GM19035 (cell line): ENCODE measurements at regions not wholly inside any gene's neighbourhood (a gene's known extent, or its start where the extent isn't known, plus 50 kb on each side); places are given as distances from the start of the nearest gene placed in this dataset.

Experiments used
- ATAC-seq: cut with Tn5 transposase; IDR thresholded peaks from one replicate; pipeline ENCODE4 v1.9.1; 2021; ENCODE audit not compliant: unreplicated experiment

DNA sequence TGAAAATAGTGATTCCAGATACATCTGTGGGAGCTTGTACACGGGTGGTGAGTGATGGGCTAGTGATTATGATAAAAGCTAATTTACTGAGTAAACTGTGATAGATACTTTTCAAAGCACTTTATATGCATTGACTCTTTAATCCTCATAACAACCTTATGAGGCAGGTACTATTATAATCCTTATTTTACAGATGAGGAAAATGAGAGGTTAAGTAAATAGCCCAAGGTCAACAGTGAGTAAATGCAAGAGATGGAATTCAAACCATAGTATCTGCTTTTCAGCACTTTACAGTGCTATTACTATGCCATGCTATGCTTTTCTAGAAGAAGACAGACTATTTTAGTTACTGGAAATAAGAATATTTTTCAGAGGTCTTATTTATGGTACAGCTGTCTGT is 320.9 kb upstream of the CITED2 start:
- no peak for ATAC-seq

- no peak for ATAC-seq
Observed at GRCh38 chr6:139693735-139694134, 319.3 kb upstream of the CITED2 start.

DNA sequence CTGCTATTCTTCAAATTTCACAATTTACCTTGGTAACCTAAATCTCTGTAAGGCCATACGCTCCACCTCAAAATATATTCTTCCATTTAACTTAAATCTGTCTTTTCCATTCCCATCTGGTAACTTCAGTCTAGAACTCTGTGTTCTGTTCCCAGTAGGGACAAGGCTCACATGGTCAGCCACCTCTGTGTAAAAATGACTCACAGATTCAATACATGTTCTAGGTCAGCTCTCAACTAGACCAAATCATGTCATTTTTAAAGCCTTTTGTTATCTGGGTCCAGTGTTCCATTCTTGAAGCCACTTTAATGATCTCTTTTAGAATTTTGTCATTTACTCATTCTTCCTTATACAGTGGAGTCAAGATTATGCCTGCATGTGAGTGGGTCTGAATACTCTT is 315.6 kb upstream of the CITED2 start:
- ATAC-seq = no peak

DNA sequence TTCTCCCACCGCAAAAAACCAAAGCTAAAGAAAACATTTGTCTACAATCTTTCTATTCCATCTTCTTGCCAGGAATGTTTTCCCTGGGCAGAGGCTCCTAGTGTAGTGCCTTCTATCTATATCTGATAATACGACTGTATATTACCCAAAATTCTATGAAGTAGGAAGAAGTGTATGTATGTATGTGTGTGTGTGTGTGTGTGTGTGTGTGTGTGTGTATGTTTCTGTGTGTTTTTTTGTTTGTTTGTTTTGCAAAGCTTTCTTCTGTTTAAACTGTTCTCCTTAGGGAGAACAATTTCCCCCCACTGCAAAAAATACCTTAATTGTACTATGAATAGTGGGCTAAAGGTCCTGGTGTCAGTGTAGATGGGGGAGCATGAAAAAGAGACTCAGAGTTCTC is 312.6 kb upstream of the CITED2 start:
- no peak for ATAC-seq

DNA sequence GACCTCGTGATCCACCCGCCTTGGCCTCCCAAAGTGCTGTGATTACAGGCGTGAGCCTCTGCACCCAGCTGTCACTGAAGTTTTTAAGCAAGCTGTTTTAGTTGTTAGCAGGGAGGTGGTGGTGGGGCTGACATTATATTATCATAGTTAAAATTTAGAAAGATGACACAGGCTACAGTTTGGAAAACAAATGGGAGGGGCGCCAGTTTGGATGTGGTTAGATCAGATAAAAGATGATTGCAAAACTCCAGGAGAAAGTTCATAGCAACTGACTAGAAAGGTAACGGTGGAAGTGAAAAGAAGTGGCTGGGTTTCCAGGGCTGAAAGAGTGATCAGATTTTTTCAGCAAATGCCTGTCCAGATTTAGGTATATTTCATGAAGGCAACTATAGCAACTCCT is 311.9 kb upstream of the CITED2 start:
- no peak for ATAC-seq

- ATAC-seq = no peak
Observed at GRCh38 chr6:139685009-139685408, 310.6 kb upstream of the CITED2 start.

DNA sequence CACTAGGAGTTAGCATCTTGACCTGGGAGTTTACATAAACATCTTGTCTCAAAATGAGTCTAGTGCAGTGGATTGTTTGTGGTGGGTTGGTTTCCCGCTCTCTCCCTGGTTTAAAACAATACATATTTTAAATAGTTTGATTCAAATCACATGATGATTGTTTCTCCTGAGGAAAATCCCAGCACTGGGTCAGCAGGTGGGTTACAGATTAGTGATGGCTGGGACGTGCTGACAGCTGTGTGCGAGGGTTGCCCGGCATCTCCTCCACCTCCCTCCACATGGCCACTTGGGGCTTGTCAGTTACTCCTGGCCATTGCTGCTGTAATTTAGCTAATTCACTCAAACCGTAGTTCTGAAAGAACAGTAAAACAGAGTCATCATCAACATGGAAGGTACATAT is 306.4 kb upstream of the CITED2 start:
- no peak for ATAC-seq

GRCh38 chr6:139679516-139680179 is 305.2 kb upstream of the CITED2 start:
- ATAC-seq = no peak

- ATAC-seq = no peak
Observed at GRCh38 chr6:139676718-139677117, 302.3 kb upstream of the CITED2 start.

DNA sequence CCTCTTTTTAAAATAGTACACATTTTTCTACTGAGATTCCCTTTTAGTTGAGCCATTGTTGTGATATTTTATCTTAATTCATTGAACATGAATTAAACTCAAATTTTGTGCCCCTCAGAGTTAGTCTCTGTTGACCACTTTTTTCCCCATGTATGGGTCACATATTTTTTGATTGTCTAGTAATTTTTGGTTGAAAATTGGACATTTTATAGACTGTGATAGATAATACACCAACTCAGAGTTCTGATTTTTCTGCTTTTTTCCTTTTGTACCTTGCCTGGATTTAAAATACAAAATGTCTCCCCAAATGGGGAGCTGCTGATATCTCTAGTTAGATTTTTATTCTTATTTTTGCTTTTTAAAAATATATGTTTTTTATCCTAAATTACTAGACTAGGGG is 291.8 kb upstream of the CITED2 start:
- no peak for ATAC-seq

DNA sequence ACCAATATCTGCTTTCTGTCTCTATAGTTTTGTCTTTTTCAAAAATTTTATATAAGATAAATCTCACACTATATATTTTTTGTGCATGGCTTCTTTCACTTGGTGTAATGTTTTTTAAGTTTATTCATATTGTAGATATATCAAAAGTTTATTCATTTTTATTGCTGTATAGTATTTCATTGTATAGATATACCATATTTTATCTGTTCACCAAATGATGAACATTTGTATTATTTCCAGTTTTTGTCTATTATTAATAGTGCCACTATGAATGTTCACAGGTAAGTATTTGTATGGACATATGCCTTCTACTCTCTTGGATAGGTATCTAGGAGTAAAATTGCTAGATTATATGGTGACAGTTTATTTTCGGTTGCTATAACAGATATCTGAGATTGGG is 289.5 kb upstream of the CITED2 start:
- no peak for ATAC-seq

DNA sequence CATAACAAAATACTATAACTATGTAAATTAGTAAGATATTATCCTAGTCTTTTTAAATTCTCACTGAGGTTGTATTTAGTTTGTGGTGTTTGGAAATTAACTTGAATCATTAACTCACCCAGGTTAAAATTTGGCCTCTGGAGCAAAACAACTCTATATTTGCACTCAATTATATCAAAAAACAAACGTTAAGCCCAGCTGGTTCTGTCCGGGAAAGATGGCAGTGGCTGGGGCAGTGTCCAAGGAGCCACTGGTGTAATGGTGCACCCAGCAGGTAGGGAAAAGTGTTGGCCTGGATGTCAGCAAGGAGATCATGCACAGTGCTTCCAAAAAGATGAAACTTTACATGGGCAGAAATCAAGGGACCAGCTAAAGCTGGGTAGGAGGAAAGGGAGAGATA is 285.3 kb upstream of the CITED2 start:
- no peak for ATAC-seq

DNA sequence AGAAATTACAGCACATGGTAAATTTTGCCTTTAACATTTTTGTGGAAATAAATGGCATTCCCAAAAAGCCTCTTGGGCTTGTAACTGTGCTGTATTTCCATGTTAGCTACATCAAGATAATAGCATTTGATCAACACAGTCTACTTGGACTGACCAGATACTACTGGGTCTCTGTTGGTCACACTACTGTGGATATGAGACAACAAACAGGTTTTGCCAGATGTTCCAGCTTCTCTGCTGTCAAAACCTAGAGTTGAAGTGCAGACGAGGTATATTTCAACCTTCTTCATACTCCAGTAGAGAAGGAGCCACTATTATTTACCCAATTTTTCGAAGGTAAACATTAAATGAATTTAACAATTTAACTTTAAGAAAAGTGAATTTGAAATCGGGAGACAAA is 284.7 kb upstream of the CITED2 start:
- ATAC-seq = no peak

DNA sequence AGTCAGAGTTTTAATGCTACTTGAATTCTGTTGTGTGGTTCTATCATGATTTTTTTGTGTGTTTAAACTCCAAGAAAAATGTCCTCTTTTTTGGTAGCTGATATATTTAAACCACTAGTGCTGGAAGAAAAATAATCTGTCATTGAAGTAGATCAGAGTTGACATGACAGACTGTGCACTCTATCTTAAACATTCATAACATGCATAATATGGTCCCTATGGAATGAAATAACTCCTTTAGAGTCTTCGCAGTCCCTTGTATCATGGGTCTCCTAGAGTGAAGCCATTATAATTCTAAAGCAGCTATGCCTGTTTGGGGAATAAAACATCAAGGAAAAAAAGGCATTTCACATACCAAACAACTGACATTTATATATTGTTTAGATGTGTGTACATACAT is 282.7 kb upstream of the CITED2 start:
- ATAC-seq = no peak

DNA sequence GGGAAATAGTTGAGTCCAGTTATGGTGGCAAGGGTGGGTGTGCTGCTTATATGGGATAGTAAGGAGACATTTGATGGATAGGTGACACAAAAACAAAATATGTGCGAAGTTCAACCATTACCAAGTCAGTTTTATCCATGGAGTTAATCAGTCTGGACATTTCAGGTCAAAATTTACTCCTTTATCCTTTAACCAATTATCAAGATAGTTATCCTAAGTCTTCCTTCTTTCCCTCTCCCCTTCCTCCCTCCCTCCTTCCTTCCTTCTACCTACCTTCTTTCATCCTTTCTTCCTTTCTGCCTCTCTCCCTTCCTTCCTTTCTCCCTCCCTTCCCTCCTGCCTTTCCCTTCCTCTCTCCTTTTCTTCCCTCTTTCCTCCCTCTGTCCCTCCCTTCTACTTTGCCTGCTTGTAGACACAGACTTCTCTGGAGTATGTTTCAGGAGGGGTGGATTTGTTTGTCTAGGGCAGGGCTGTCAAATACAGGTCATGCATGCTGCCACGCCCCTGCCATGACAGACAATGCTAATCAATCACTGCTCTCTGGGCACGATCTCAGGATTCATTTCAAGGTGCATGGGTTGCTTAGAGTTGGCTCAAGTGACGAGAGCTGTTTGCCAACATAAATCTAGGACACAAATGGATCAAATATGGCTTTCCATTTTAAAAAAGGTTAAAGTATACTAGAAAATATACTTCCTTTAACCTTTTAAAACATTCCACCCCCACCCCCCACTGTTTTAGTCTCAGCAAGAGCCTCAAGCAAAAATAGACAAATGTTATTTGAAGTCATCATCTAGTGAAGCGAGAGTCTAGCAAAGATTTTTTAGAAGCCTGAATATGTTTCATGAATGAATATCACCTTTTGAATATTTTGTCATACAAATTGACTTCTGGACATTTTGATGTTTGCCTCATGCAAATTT is 281.6 kb upstream of the CITED2 start:
- no peak for ATAC-seq

DNA sequence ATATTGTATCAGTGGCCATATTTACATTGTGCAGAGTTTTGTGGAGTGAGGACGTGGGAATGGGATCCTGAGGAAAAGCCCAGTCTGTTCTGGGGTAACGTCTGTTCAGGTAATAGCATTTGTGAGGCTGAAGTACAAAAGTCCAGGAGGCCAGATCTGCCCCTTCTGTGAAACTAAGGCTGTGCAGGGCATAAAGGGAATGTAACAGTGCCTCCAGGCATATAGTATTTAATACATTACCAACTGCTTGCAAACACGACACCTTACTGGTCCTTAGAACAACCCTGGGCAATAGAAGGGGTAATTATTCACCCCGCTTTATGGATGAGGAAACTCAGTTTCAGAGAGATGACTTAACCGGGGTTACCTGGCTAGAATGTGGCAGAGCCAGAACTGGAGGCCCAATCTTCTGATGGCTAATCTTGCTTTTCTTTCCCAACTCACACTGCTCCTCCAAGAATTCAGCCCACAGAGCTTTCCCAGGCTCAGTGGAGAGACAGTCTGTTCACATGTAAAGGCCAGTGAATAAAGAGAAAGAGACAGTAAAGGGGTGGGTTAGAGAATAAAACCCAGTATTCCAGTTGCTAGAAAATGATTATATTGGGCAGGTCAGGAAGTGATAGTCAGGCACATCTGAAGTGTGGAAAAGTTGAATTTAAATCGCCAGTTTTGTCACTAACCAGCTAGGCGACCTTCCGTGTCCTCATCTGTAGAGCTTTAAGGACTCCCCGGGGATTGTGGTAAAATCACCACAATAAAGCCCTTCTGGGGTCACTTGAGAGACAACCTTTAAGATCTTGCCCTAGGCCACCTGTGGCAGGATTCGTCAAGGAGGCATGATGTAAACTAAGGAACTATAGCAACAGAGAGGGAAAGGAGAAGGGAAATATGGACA is 280.7 kb upstream of the CITED2 start:
- no peak for ATAC-seq

GRCh38 chr6:139654309-139654708 is 279.9 kb upstream of the CITED2 start:
- no peak for ATAC-seq

- no peak for ATAC-seq
Observed at GRCh38 chr6:139653111-139653510, 278.7 kb upstream of the CITED2 start.

DNA sequence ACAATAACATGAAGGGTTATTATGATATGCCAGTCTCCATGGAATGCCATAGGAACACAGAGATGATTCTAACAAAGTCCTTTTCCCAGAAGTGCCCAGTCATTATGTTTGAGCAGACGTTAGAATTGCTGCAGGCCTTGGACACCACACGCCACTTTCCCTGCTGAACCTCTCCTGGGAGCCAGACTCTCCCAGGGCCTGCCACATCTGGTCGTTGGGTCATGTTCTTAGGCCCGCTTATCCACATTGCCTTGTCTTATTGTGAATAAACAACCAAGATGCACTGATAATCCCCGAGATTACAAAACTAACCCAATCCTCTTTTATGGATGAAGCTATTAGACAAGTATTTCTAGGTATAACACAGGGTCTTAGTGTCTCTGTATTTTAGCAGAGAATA is 276.5 kb upstream of the CITED2 start:
- no peak for ATAC-seq

GRCh38 chr6:139649732-139650131 is 275.3 kb upstream of the CITED2 start:
- ATAC-seq = no peak

DNA sequence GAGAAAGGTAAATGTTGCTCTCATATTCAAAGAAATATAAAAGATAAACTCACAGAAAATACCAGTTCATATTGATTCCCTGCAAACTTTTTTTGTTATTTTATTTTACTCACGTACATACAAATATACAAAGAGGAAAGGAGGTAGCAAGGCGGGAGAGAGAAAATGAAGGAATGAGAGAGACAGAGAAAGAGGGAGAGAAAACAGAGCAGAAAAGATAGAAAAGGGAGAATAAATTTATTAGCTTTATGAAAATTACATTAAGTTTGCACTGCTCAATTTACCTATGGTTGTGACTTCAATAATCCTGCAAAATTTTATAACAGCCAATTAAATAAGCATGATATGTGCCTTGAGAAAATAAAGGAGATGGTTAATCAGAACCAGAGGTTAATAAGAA is 274.7 kb upstream of the CITED2 start:
- ATAC-seq = no peak
